Right hindlimb (tissue), 1 donor: ENCODE measurements at regions not wholly inside any gene's neighbourhood (a gene's known extent, or its start where the extent isn't known, plus 50 kb on each side); places are given as distances from the start of the nearest gene placed in this dataset.

Experiments used
- DNase-seq: peaks from one replicate; pipeline ENCODE4 v3.0.0-alpha.2; 2018

- DNase-seq, result no peak
Observed at GRCh38 chr3:160170409-160171370, 54.5 kb upstream of the C3orf80 start.

- no peak for DNase-seq
Observed at GRCh38 chr3:160171813-160172212, 53.4 kb upstream of the C3orf80 start.

- no peak for DNase-seq
Observed at GRCh38 chr3:160174621-160175020, 50.6 kb upstream of the C3orf80 start.
